HL-60 (cell line): ENCODE measurements at regions not wholly inside any gene's neighbourhood (a gene's known extent, or its start where the extent isn't known, plus 50 kb on each side); places are given as distances from the start of the nearest gene placed in this dataset.

ENCODE experiments used
- DNase-seq, 2 experiments: peaks; one replicate each; pipeline ENCODE4 v3.0.0-alpha.2; 2010 to 2020; ENCODE audit warnings: low read depth in 1 of 2, low spot score in 1 of 2
- H3K27ac ChIP-seq: fragments of 250-450 bp; sonication (Bioruptor Pico); replicated peaks from 2 replicates; pipeline ENCODE4 v1.5.1; 2020; ENCODE audit warnings: mild to moderate bottlenecking, moderate library complexity
- H3K27me3 ChIP-seq: fragments of 250-450 bp; sonication (Bioruptor Pico); 2 replicates; pipeline ENCODE4 v1.5.1; 2021; ENCODE audit warnings: mild to moderate bottlenecking, moderate library complexity; ENCODE audit not compliant: insufficient read depth, poor library complexity, severe bottlenecking
- H3K4me3 ChIP-seq: replicated peaks from 2 replicates; pipeline ENCODE4 v1.5.1; 2011; ENCODE audit warnings: mild to moderate bottlenecking, control low read depth, low read length; ENCODE audit not compliant: insufficient read depth
- GABPA ChIP-seq: IDR thresholded peaks from 2 replicates; pipeline ENCODE4 v1.6.1; 2012; ENCODE audit warnings: low read depth
- POLR2AphosphoS5 ChIP-seq: IDR thresholded peaks from 2 replicates; pipeline ENCODE4 v1.6.1; 2012; ENCODE audit warnings: low read depth
- SPI1 ChIP-seq: IDR thresholded peaks from 2 replicates; pipeline ENCODE4 v1.6.1; 2012; ENCODE audit warnings: low read depth, mild to moderate bottlenecking, borderline replicate concordance
- TF ChIP-seq, protein P1 (sequence below): IDR thresholded peaks from 2 replicates; pipeline ENCODE4 v1.6.1; 2012; ENCODE audit warnings: low read depth; ENCODE audit not compliant: insufficient replicate concordance
- TF ChIP-seq, protein P2 (sequence below): IDR thresholded peaks from one replicate; pipeline ENCODE4 v1.5.1; 2011; ENCODE audit warnings: low read length, control low read depth, inconsistent platforms; ENCODE audit not compliant: insufficient read depth

DNA sequence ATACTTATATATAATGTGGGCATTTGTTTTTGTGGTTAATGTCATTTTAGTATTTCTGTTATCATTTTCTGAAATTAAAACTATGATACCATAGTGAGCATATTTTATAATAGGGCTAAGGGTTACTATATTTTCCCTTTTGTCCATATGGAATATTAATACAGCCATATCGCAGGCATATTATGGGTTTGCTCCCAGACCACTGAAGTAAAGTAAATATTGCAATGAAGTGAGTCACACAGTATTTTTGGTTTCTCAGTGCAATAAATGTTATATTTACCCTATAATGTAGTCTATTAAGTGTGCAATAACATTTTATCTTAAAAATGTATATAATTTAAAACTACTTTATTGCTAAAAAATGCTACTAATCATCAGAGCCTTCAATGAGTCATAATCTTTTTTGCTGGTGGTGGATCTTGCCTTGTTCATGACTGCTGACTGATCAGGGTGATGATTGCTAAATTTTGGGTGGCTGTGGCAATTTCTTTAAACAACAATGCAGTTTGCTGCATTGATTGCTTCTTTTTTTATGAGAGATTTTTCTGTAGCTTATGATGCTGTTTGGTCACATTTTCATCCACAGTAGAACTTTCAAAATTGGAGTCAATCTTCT lies 1044.5 kb upstream of the NOVA1 start:
- no peak overlapping the region for H3K4me3 ChIP-seq
- TF ChIP-seq, protein P1, sequence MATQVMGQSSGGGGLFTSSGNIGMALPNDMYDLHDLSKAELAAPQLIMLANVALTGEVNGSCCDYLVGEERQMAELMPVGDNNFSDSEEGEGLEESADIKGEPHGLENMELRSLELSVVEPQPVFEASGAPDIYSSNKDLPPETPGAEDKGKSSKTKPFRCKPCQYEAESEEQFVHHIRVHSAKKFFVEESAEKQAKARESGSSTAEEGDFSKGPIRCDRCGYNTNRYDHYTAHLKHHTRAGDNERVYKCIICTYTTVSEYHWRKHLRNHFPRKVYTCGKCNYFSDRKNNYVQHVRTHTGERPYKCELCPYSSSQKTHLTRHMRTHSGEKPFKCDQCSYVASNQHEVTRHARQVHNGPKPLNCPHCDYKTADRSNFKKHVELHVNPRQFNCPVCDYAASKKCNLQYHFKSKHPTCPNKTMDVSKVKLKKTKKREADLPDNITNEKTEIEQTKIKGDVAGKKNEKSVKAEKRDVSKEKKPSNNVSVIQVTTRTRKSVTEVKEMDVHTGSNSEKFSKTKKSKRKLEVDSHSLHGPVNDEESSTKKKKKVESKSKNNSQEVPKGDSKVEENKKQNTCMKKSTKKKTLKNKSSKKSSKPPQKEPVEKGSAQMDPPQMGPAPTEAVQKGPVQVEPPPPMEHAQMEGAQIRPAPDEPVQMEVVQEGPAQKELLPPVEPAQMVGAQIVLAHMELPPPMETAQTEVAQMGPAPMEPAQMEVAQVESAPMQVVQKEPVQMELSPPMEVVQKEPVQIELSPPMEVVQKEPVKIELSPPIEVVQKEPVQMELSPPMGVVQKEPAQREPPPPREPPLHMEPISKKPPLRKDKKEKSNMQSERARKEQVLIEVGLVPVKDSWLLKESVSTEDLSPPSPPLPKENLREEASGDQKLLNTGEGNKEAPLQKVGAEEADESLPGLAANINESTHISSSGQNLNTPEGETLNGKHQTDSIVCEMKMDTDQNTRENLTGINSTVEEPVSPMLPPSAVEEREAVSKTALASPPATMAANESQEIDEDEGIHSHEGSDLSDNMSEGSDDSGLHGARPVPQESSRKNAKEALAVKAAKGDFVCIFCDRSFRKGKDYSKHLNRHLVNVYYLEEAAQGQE = no peak
- TF ChIP-seq, protein P2, sequence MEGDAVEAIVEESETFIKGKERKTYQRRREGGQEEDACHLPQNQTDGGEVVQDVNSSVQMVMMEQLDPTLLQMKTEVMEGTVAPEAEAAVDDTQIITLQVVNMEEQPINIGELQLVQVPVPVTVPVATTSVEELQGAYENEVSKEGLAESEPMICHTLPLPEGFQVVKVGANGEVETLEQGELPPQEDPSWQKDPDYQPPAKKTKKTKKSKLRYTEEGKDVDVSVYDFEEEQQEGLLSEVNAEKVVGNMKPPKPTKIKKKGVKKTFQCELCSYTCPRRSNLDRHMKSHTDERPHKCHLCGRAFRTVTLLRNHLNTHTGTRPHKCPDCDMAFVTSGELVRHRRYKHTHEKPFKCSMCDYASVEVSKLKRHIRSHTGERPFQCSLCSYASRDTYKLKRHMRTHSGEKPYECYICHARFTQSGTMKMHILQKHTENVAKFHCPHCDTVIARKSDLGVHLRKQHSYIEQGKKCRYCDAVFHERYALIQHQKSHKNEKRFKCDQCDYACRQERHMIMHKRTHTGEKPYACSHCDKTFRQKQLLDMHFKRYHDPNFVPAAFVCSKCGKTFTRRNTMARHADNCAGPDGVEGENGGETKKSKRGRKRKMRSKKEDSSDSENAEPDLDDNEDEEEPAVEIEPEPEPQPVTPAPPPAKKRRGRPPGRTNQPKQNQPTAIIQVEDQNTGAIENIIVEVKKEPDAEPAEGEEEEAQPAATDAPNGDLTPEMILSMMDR = no peak
- H3K27ac ChIP-seq = no peak overlapping the region
- no peaks in the 10 kb centered on the region for H3K27me3 ChIP-seq
- no peak for DNase-seq

DNA sequence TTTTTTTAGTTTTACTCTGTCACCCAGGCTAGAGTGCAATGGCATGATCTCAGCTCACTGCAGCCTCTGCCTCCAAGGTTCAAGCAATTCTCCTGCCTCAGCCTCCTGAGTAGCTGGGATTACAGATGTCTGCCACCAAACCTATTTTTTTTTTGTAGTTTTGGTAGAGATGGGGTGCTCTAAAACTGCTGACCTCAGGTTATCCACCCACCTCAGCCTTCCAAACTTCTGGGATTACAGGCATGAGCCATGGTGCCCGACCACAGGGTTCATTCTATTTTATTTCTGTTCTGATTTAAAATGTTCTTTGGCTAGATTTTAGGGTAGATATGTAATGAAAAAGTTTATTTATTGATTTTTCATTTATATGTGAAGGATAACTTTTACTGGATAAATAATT lies 1062.8 kb upstream of the NOVA1 start:
- no peaks in the 10 kb centered on the region for H3K27me3 ChIP-seq
- no peak overlapping the region for H3K4me3 ChIP-seq
- no peak for DNase-seq
- TF ChIP-seq, protein P1 = no peak
- TF ChIP-seq, protein P2 = no peak
- TF ChIP-seq POLR2AphosphoS5 = no peak
- TF ChIP-seq SPI1 = no peak
- TF ChIP-seq GABPA = no peak
- H3K27ac ChIP-seq = no peak overlapping the region

GRCh38 chr14:27668531-27668930 lies 1070.7 kb upstream of the NOVA1 start:
- DNase-seq = no peak
- Histone ChIP-seq H3K27me3 (no peaks in the 10 kb centered on the region), H3K4me3 (no peak overlapping the region), H3K27ac (no peak overlapping the region)
- TF ChIP-seq SPI1 (no peak), GABPA (no peak), POLR2AphosphoS5 (no peak)
- TF ChIP-seq, protein P1 = no peak
- TF ChIP-seq, protein P2 = no peak
